IMR-90 (cell line): ENCODE measurements at regions not wholly inside any gene's neighbourhood (a gene's known extent, or its start where the extent isn't known, plus 50 kb on each side); places are given as distances from the start of the nearest gene placed in this dataset.

ENCODE experiments used
- ATAC-seq: fragments of 200-7000 bp; cut with Tn5 transposase; 2 replicates; pipeline ENCODE4 v1.9.1; 2020; ENCODE audit warnings: low read depth, mild to moderate bottlenecking, moderate library complexity
- BruUV-seq: library from RNA; stranded (reverse); fragments of 400-500 nt; replicated peaks from 2 replicates; lab custom pipeline; 2021; lab: Mats Ljungman, UMichigan
- CTCF ChIA-PET: fragments of 300-600 bp; formaldehyde crosslinking; extraction: SDS; loops from one replicate; lab custom pipeline; 2021; ENCODE audit warnings: antibody characterized with exemption; lab: Yijun Ruan, JAX
- POLR2A ChIA-PET: fragments of 300-600 bp; sonication (Branson Sonifier 250); formaldehyde crosslinking; loops from one replicate; lab custom pipeline; 2022; ENCODE audit warnings: antibody characterized with exemption; ENCODE audit not compliant: unreplicated experiment; lab: Charles Lee
- DNase-seq: peaks from one replicate; pipeline ENCODE4 v3.0.0; 2013
- H2AFZ ChIP-seq: replicated peaks from 2 replicates; pipeline ENCODE3; 2013; ENCODE audit warnings: low read length, mild to moderate bottlenecking; ENCODE audit not compliant: poor library complexity
- H2AK5ac ChIP-seq: 2 replicates; pipeline ENCODE4 v1.6.1; 2013; ENCODE audit warnings: low read depth, low read length, inconsistent platforms
- H2AK9ac ChIP-seq: replicated peaks from 2 replicates; pipeline ENCODE3; 2013; ENCODE audit warnings: mild to moderate bottlenecking, low read depth, low read length, moderate library complexity; ENCODE audit not compliant: poor library complexity
- H2BK120ac ChIP-seq: 2 replicates; pipeline ENCODE4 v1.6.1; 2013; ENCODE audit warnings: low read depth, low read length, inconsistent platforms
- H2BK15ac ChIP-seq: 3 replicates; pipeline ENCODE4 v1.6.1; 2013; ENCODE audit warnings: low read depth, low read length, inconsistent platforms
- H2BK20ac ChIP-seq: 2 replicates; pipeline ENCODE4 v1.6.1; 2013; ENCODE audit warnings: low read depth, mild to moderate bottlenecking, inconsistent platforms, low read length, moderate library complexity
- H2BK5ac ChIP-seq: 2 replicates; pipeline ENCODE4 v1.6.1; 2013; ENCODE audit warnings: mild to moderate bottlenecking, low read depth, low read length, inconsistent platforms; ENCODE audit not compliant: poor library complexity, severe bottlenecking
- H3K14ac ChIP-seq: replicated peaks from 2 replicates; pipeline ENCODE4 v1.6.1; 2013; ENCODE audit warnings: low read depth, low read length, inconsistent platforms
- H3K18ac ChIP-seq: 2 replicates; pipeline ENCODE4 v1.6.1; 2013; ENCODE audit warnings: low read depth, low read length, control low read depth
- H3K23ac ChIP-seq: 2 replicates; pipeline ENCODE4 v1.6.1; 2013; ENCODE audit warnings: low read depth, low read length, inconsistent platforms
- H3K27ac ChIP-seq: 2 replicates; pipeline ENCODE4 v1.5.1; 2013; ENCODE audit warnings: mild to moderate bottlenecking, control low read depth, low read length; ENCODE audit not compliant: insufficient read depth
- H3K27me3 ChIP-seq: 2 replicates; pipeline ENCODE4 v1.6.1; 2013; ENCODE audit warnings: low read length; ENCODE audit not compliant: control insufficient read depth, insufficient read depth
- H3K36me3 ChIP-seq: 2 replicates; pipeline ENCODE4 v1.6.1; 2013; ENCODE audit warnings: low read length, mixed read lengths; ENCODE audit not compliant: control insufficient read depth, insufficient read depth
- H3K4ac ChIP-seq: 2 replicates; pipeline ENCODE4 v1.6.1; 2013; ENCODE audit warnings: low read depth, low read length, inconsistent platforms
- H3K4me1 ChIP-seq: 2 replicates; pipeline ENCODE4 v1.6.1; 2013; ENCODE audit warnings: low read length, mixed read lengths; ENCODE audit not compliant: control insufficient read depth, insufficient read depth
- H3K4me2 ChIP-seq: 2 replicates; pipeline ENCODE4 v1.6.1; 2013; ENCODE audit warnings: low read depth, mild to moderate bottlenecking, control low read depth, low read length, moderate library complexity
- H3K4me3 ChIP-seq: 2 replicates; pipeline ENCODE4 v1.5.1; 2013; ENCODE audit warnings: low read depth, mild to moderate bottlenecking, control low read depth, low read length, moderate library complexity; ENCODE audit not compliant: insufficient read depth
- H3K56ac ChIP-seq: 2 replicates; pipeline ENCODE4 v1.6.1; 2013; ENCODE audit warnings: low read length, inconsistent platforms; ENCODE audit not compliant: insufficient read depth; ENCODE audit errors: extremely low read depth
- H3K79me1 ChIP-seq, 2 experiments: 2 replicates each; pipeline ENCODE4 v1.6.1; 2013; ENCODE audit warnings: low read length in 2 of 2, inconsistent platforms in 1 of 2, low read depth in 1 of 2
- H3K9ac ChIP-seq: 2 replicates; pipeline ENCODE4 v1.6.1; 2013; ENCODE audit warnings: low read depth, low read length, control low read depth
- H3K9me1 ChIP-seq: 2 replicates; pipeline ENCODE4 v1.6.1; 2013; ENCODE audit warnings: low read length, inconsistent platforms; ENCODE audit not compliant: insufficient read depth
- H3K9me3 ChIP-seq: 2 replicates; pipeline ENCODE4 v1.6.1; 2013; ENCODE audit warnings: low read length; ENCODE audit not compliant: control insufficient read depth, insufficient read depth
- H4K20me1 ChIP-seq: 2 replicates; pipeline ENCODE4 v1.6.1; 2013; ENCODE audit warnings: low read length, inconsistent platforms; ENCODE audit not compliant: insufficient read depth
- H4K5ac ChIP-seq: 2 replicates; pipeline ENCODE4 v1.6.1; 2013; ENCODE audit warnings: mild to moderate bottlenecking, low read depth, low read length, control low read depth
- H4K8ac ChIP-seq, 2 experiments: 2 replicates each; pipeline ENCODE4 v1.6.1; 2013; ENCODE audit warnings: low read depth in 2 of 2, low read length in 2 of 2, control low read depth in 1 of 2, inconsistent platforms in 1 of 2
- H4K91ac ChIP-seq: 2 replicates; pipeline ENCODE4 v1.6.1; 2013; ENCODE audit warnings: low read depth, low read length, inconsistent platforms; ENCODE audit not compliant: insufficient read depth
- BHLHE40 ChIP-seq: fragments of 150-350 bp; IDR thresholded peaks from 2 replicates; pipeline ENCODE4 v1.6.1; 2016; ENCODE audit warnings: mild to moderate bottlenecking, low read depth, low read length
- CEBPB ChIP-seq: IDR thresholded peaks from 2 replicates; pipeline ENCODE4 v1.6.1; 2012; ENCODE audit warnings: low read depth, low read length, improper control_type of control experiment
- CHD1 ChIP-seq: IDR thresholded peaks from 2 replicates; pipeline ENCODE4 v1.6.1; 2012; ENCODE audit warnings: low read depth, low read length, improper control_type of control experiment
- FOS ChIP-seq: fragments of 150-350 bp; IDR thresholded peaks from 2 replicates; pipeline ENCODE4 v1.6.1; 2016; ENCODE audit warnings: low read depth, low read length
- MAFK ChIP-seq: IDR thresholded peaks from 2 replicates; pipeline ENCODE4 v1.6.1; 2012; ENCODE audit warnings: low read depth, low read length, improper control_type of control experiment
- MAZ ChIP-seq: IDR thresholded peaks from 2 replicates; pipeline ENCODE4 v1.6.1; 2012; ENCODE audit warnings: low read depth, mild to moderate bottlenecking, low read length, improper control_type of control experiment, moderate library complexity, borderline replicate concordance
- MXI1 ChIP-seq: IDR thresholded peaks from 2 replicates; pipeline ENCODE4 v1.6.1; 2012; ENCODE audit warnings: low read depth, mild to moderate bottlenecking, low read length, moderate library complexity, borderline replicate concordance
- NFE2L2 ChIP-seq: fragments of 150-350 bp; IDR thresholded peaks from 2 replicates; pipeline ENCODE4 v1.6.1; 2016; ENCODE audit warnings: low read depth, mild to moderate bottlenecking, low read length
- POLR2A ChIP-seq: IDR thresholded peaks from 2 replicates; pipeline ENCODE4 v1.6.1; 2012; ENCODE audit warnings: mild to moderate bottlenecking, low read depth, low read length
- RAD21 ChIP-seq: IDR thresholded peaks from 2 replicates; pipeline ENCODE4 v1.6.1; 2012; ENCODE audit warnings: low read length, improper control_type of control experiment
- RCOR1 ChIP-seq: IDR thresholded peaks from 2 replicates; pipeline ENCODE4 v1.6.1; 2012; ENCODE audit warnings: mild to moderate bottlenecking, low read length, improper control_type of control experiment; ENCODE audit not compliant: insufficient replicate concordance
- RFX5 ChIP-seq: IDR thresholded peaks from 2 replicates; pipeline ENCODE4 v1.8.0; 2012; ENCODE audit warnings: low read depth, mild to moderate bottlenecking, low read length, moderate library complexity
- SMC3 ChIP-seq: fragments of 150-350 bp; IDR thresholded peaks from 2 replicates; pipeline ENCODE4 v1.6.1; 2016; ENCODE audit warnings: low read depth, mild to moderate bottlenecking, antibody characterized with exemption, low read length, moderate library complexity
- WGBS, 2 experiments: methylation state at CpG; one replicate each; pipeline versions ENCODE4 v1.1.5 to v1.1.7; 2013; ENCODE audit warnings: missing lambda C conversion rate in 2 of 2; ENCODE audit not compliant: insufficient read length in 1 of 2; ENCODE audit errors: extremely low coverage in 2 of 2; 5-methylcytosine and 5-hydroxymethylcytosine counted together
- dilution Hi-C: fragments of 300-500 bp; cut with HindIII; formaldehyde crosslinking; loops from one replicate; pipeline ENCODE4 v1.14.3; 2018; ENCODE audit warnings: low sequenced_read_pairs; ENCODE audit not compliant: unreplicated experiment
- in situ Hi-C: fragments of 300-500 bp; cut with MboI; formaldehyde crosslinking; loops from 3 replicates; pipeline ENCODE4 v1.14.3; 2019; ENCODE audit warnings: low sequenced_read_pairs, inconsistent platforms, mixed read lengths
- intact Hi-C: fragments of 100-400 bp; cut with micrococcal nuclease; formaldehyde crosslinking; loops from 2 replicates; pipeline ENCODE4 v1.10.0; 2022
- TF ChIP-seq, protein P1 (sequence below): conservative IDR thresholded peaks from 2 replicates; pipeline ENCODE4 v1.5.1; 2012; ENCODE audit warnings: mild to moderate bottlenecking, low read depth, low read length, improper control_type of control experiment
- TF ChIP-seq, protein P2 (sequence below): fragments of 150-350 bp; IDR thresholded peaks from 2 replicates; pipeline ENCODE4 v1.6.1; 2017; ENCODE audit warnings: mild to moderate bottlenecking, antibody characterized with exemption, low read length, low read depth
- TF ChIP-seq, protein P3 (sequence below): fragments of 150-350 bp; IDR thresholded peaks from 2 replicates; pipeline ENCODE4 v1.6.1; 2016; ENCODE audit warnings: low read depth, mild to moderate bottlenecking, low read length, moderate library complexity, borderline replicate concordance

DNA sequence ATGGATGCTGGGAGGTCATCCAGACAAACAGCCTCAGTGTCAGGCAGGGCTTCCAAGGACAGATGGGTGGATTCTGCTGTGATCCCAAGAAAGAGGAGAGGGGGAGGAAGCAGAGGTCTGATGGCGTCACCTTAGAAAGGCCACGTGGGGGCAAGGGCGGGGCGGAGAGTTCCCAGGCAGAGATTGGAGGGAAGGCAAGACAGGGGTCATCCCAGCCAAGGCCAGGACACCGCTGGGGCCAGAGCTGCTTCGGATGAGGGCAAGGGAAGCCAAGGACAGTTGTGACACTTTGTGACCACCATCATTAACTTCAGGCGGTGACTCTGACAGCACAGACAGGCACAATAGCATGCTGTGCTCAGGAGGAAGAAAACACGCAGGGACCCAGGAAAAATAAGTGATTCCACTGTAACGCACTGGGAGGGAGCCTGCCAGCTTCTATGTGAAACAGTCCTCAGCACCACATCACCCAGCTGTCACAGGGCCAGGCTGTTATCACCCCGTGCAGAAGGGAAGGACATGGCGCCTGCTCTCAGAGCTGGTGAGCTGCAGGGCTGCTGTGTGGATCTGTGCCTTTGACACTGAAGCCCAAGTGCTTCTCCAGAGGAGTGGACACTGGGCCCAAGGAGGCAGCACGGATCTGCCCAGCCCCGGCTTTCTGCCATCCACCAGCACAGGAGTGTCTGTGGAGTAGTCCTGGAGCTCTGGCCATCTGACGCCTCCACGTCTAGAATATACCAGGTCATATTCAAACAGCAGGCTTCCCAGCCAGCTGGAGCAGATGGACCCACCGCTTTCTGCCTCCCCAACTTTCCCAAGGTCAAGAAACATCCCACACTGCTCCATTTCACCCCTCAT, 204.1 kb downstream of the NDUFA10 start:
- no peak overlapping the region for H2BK5ac ChIP-seq
- H4K5ac ChIP-seq: no peak overlapping the region
- DNase-seq (no peak), ATAC-seq (no peak)
- no peaks in the 10 kb centered on the region for H3K4me1 ChIP-seq
- ChIA-PET CTCF (no interaction called here), POLR2A (no interaction called here)
- intact Hi-C loops (no loop called here), dilution Hi-C loops (no loop called here), in situ Hi-C loops (no loop called here)
- no peaks in the 10 kb centered on the region for H3K9me1 ChIP-seq
- H2AK5ac ChIP-seq: no peak overlapping the region
- no peak overlapping the region for H3K14ac ChIP-seq
- no peak overlapping the region for H3K4me2 ChIP-seq
- WGBS, 2 experiments: 43% methylated on average over 5 of the region's 16 CpGs; no CpG with 5 or more reads in 1 of the 2 experiments
- no peak for TF ChIP-seq CEBPB
- TF ChIP-seq RCOR1: no peak
- no peak for TF ChIP-seq CHD1
- TF ChIP-seq POLR2A: no peak
- TF ChIP-seq, protein P1, sequence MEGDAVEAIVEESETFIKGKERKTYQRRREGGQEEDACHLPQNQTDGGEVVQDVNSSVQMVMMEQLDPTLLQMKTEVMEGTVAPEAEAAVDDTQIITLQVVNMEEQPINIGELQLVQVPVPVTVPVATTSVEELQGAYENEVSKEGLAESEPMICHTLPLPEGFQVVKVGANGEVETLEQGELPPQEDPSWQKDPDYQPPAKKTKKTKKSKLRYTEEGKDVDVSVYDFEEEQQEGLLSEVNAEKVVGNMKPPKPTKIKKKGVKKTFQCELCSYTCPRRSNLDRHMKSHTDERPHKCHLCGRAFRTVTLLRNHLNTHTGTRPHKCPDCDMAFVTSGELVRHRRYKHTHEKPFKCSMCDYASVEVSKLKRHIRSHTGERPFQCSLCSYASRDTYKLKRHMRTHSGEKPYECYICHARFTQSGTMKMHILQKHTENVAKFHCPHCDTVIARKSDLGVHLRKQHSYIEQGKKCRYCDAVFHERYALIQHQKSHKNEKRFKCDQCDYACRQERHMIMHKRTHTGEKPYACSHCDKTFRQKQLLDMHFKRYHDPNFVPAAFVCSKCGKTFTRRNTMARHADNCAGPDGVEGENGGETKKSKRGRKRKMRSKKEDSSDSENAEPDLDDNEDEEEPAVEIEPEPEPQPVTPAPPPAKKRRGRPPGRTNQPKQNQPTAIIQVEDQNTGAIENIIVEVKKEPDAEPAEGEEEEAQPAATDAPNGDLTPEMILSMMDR: no peak
- no peak for TF ChIP-seq SMC3
- no peak for TF ChIP-seq RFX5
- TF ChIP-seq, protein P2, sequence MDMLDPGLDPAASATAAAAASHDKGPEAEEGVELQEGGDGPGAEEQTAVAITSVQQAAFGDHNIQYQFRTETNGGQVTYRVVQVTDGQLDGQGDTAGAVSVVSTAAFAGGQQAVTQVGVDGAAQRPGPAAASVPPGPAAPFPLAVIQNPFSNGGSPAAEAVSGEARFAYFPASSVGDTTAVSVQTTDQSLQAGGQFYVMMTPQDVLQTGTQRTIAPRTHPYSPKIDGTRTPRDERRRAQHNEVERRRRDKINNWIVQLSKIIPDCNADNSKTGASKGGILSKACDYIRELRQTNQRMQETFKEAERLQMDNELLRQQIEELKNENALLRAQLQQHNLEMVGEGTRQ: no peak
- TF ChIP-seq, protein P3, sequence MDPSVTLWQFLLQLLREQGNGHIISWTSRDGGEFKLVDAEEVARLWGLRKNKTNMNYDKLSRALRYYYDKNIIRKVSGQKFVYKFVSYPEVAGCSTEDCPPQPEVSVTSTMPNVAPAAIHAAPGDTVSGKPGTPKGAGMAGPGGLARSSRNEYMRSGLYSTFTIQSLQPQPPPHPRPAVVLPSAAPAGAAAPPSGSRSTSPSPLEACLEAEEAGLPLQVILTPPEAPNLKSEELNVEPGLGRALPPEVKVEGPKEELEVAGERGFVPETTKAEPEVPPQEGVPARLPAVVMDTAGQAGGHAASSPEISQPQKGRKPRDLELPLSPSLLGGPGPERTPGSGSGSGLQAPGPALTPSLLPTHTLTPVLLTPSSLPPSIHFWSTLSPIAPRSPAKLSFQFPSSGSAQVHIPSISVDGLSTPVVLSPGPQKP: no peak
- no peak for TF ChIP-seq MXI1
- TF ChIP-seq MAFK: no peak
- TF ChIP-seq RAD21: no peak
- TF ChIP-seq FOS: no peak
- TF ChIP-seq MAZ: no peak
- no peak for TF ChIP-seq BHLHE40
- TF ChIP-seq NFE2L2: no peak
- BruUV-seq: no TSS peak
- no peak overlapping the region for H4K91ac ChIP-seq
- H3K18ac ChIP-seq: no peak overlapping the region
- H2AFZ ChIP-seq: no peak overlapping the region
- peaks cover 36% of the 10 kb centered on the region for H3K9me3 ChIP-seq
- no peak overlapping the region for H3K4ac ChIP-seq
- H3K9ac ChIP-seq: no peak overlapping the region
- no peak overlapping the region for H2BK15ac ChIP-seq
- no peaks in the 10 kb centered on the region for H4K20me1 ChIP-seq
- no peak overlapping the region for H3K23ac ChIP-seq
- H2BK120ac ChIP-seq: no peak overlapping the region
- H2AK9ac ChIP-seq: no peak overlapping the region
- H3K56ac ChIP-seq: no peak overlapping the region
- H3K79me1 ChIP-seq: no peaks in the 10 kb centered on the region
- H4K8ac ChIP-seq: no peak overlapping the region
- no peaks in the 10 kb centered on the region for H3K36me3 ChIP-seq
- H3K27me3 ChIP-seq: no peaks in the 10 kb centered on the region
- no peak overlapping the region for H3K27ac ChIP-seq
- H3K4me3 ChIP-seq: no peak overlapping the region
- H2BK20ac ChIP-seq: no peak overlapping the region
